ENCODE measurements at regions not wholly inside any gene's neighbourhood (a gene's known extent, or its start where the extent isn't known, plus 50 kb on each side); places are given as distances from the start of the nearest gene placed in this dataset.

- WGBS, 3 donors: 60 to 65% (median 61%) methylated on average over 3 of the region's 3 CpGs
- Histone ChIP-seq H3K27ac (no peak overlapping the region), H3K36me3 (no peaks in the 10 kb centered on the region), H3K4me3 (no peak overlapping the region), H3K27me3 (no peaks in the 10 kb centered on the region), H3K9me3 (no peaks in the 10 kb centered on the region), H3K4me1 (ENCODE audit: insufficient read depth) (no peaks in the 10 kb centered on the region)
- TF ChIP-seq POLR2A (IDR thresholded peaks at IDR 0.05) (no peak), CTCF (IDR thresholded peaks at IDR 0.05) (no peak), EP300 (IDR thresholded peaks at IDR 0.05) (no peak)
- intact Hi-C loops (cut with DNase I): no loop called here
- no peak for DNase-seq
Observed at GRCh38 chr9:78778318-78778717, 481.4 kb downstream of the PSAT1 start.

DNA sequence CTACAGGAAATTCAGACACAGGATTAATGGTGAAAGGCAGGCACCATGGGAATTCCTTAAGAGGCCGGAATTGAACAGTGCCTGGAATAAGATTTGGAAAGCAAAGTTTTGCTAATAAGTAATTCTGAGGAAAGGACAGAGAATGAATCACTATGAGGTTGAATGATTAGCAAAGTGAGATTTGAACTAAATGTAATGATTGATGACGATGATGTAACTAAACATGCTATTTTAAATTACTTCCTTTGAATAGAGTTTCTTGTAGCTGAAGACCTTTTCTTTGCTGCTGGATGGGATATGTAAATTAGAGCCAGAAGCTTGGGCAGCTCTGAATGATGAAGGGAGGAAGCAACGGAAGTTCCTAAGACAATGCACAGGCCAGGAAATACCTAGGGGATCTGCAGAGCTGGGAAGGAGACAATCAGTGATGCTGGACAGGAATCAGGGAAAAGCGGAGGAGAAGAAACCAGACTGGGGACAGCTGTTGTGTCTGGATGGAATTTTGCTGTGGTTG, 482.0 kb downstream of the PSAT1 start:
- no peaks in the 10 kb centered on the region for H3K4me1 ChIP-seq (ENCODE audit: insufficient read depth)
- H3K27me3 ChIP-seq: no peaks in the 10 kb centered on the region
- no peak for TF ChIP-seq CTCF (IDR thresholded peaks at IDR 0.05)
- TF ChIP-seq EP300 (IDR thresholded peaks at IDR 0.05): no peak
- no peak for TF ChIP-seq POLR2A (IDR thresholded peaks at IDR 0.05)
- H3K4me3 ChIP-seq: no peak overlapping the region
- no peak for DNase-seq
- H3K9me3 ChIP-seq: no peaks in the 10 kb centered on the region
- no peak overlapping the region for H3K27ac ChIP-seq
- 64 to 81% (median 74%) methylated on average over 4 of the region's 4 CpGs for WGBS, 3 donors
- no peaks in the 10 kb centered on the region for H3K36me3 ChIP-seq
- intact Hi-C loops (cut with DNase I): no loop called here

DNA sequence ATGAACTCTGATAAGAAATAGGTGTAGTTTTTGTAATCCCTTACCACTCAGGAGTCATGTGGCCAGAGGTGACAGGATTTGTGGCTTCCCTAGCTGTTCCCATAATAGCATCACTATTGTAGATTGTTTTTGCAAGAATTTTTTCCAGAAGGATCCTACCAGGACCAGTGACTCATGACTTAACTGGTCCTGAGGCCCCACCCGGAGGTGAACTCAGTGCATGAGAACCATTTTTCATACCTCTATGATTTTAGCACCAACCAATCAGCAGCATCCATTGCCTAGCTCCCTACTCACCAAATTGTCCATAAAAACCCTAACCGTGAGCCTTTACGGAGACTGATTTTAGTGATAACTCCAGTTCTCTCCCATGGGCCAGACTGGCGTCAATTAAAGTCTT, 484.8 kb downstream of the PSAT1 start:
- no peaks in the 10 kb centered on the region for H3K36me3 ChIP-seq
- no peaks in the 10 kb centered on the region for H3K9me3 ChIP-seq
- H3K27ac ChIP-seq: no peak overlapping the region
- 93 to 94% (median 94%) methylated on average over 4 of the region's 4 CpGs for WGBS, 3 donors
- no peak overlapping the region for H3K4me3 ChIP-seq
- DNase-seq: no peak
- H3K27me3 ChIP-seq: no peaks in the 10 kb centered on the region
- no peaks in the 10 kb centered on the region for H3K4me1 ChIP-seq (ENCODE audit: insufficient read depth)
- TF ChIP-seq EP300 (IDR thresholded peaks at IDR 0.05): no peak
- no peak for TF ChIP-seq POLR2A (IDR thresholded peaks at IDR 0.05)
- TF ChIP-seq CTCF (IDR thresholded peaks at IDR 0.05): no peak
- intact Hi-C loops (cut with DNase I): no loop called here

DNA sequence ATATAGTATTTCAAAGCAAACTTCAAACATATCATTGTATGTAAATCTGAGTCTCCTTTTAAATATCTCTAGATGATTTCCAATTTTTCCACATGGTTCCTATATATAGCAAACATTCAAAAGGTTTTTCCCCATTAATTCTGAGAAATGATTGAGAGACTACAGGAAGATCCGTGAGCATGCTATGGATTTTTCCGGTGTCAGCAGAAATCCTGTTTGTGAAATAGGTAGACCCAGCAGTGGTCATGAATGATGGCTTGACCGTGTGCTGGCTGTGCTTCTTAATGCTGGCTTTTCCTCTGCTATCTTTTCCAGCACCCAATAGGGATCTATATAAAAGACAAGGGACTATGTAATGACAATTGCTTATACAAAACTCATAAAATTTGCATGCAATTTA, 485.3 kb downstream of the PSAT1 start:
- no peak for TF ChIP-seq CTCF (IDR thresholded peaks at IDR 0.05)
- TF ChIP-seq POLR2A (IDR thresholded peaks at IDR 0.05): no peak
- TF ChIP-seq EP300 (IDR thresholded peaks at IDR 0.05): no peak
- H3K9me3 ChIP-seq: no peaks in the 10 kb centered on the region
- no peaks in the 10 kb centered on the region for H3K4me1 ChIP-seq (ENCODE audit: insufficient read depth)
- intact Hi-C loops (cut with DNase I): no loop called here
- 63 to 93% (median 91%) methylated on average over 3 of the region's 3 CpGs for WGBS, 3 donors
- no peaks in the 10 kb centered on the region for H3K36me3 ChIP-seq
- H3K27ac ChIP-seq: no peak overlapping the region
- no peak for DNase-seq
- no peak overlapping the region for H3K4me3 ChIP-seq
- no peaks in the 10 kb centered on the region for H3K27me3 ChIP-seq

Data from ovary (tissue), 7 donors.